GM20000 (cell line): ENCODE measurements at regions not wholly inside any gene's neighbourhood (a gene's known extent, or its start where the extent isn't known, plus 50 kb on each side); places are given as distances from the start of the nearest gene placed in this dataset.

ENCODE experiments used
- DNase-seq: peaks from one replicate; pipeline ENCODE4 v3.0.0; 2012; ENCODE audit warnings: low spot score
- CTCF ChIP-seq: IDR thresholded peaks from 2 replicates; pipeline ENCODE4 v1.5.1; 2012; ENCODE audit warnings: mild to moderate bottlenecking, control low read depth; ENCODE audit errors: extremely low read depth, missing control alignments

GRCh38 chr11:116428638-116428975 is 344.2 kb downstream of the BUD13 start:
- DNase-seq: no peak
- TF ChIP-seq CTCF: no peak

DNA sequence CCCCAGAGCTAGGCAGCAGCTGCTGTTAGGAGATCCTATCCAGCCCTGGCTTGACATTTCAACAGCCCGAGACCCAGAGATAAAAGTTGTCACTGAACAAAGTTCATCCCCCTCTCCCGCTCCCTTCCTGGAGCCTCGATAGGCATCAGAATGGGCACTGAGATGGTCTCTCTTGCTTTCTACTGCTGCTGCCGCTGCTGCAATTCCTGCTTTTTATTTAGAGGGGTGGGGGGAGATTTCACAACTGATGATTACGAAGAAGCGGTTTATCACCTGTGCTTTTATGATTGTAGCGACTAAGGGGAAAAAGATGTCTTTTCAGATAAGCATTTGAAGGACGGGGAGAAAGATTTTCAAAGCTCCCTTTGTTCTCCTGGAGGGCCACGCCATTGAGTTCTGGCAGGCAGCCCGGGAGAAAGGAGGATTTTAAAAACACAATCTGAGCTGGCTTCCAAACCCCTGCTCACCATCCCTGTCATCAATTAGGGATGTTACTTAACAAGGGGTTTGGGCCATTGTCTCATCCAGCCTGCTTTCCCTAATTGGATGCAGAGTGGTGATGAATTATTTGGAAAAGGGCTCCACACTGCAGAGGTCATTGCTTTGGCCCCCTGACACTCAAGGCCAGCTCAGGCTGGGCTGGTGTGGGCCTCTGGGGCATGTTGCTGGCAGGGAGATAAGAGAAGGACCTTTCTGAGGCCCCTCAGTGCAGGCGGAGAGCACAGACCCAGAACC is 344.7 kb downstream of the BUD13 start:
- TF ChIP-seq CTCF: no peak
- no peak for DNase-seq

- TF ChIP-seq CTCF: no peak
- no peak for DNase-seq
These were observed 345.4 kb downstream of the BUD13 start for GRCh38 chr11:116427337-116427902.

DNA sequence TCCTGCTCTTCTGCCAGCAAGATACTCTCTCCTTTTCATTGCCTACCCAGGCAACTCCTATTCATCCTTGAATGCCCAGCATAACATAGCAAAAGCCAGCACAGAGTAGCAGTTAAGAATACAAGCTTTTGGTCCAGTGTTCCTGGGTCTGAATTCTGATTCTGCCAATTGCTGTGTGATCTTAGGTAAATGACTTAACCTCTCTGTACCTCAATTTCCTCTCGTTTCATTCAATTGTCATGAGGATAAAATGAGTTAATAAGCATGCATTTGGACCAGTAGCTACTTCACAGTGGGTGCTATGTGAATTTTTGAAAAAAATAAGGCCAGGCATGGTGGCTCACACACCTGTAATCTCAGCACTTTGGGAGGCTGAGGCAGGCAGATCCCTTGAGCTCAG is 346.0 kb downstream of the BUD13 start:
- no peak for DNase-seq
- TF ChIP-seq CTCF: no peak

DNA sequence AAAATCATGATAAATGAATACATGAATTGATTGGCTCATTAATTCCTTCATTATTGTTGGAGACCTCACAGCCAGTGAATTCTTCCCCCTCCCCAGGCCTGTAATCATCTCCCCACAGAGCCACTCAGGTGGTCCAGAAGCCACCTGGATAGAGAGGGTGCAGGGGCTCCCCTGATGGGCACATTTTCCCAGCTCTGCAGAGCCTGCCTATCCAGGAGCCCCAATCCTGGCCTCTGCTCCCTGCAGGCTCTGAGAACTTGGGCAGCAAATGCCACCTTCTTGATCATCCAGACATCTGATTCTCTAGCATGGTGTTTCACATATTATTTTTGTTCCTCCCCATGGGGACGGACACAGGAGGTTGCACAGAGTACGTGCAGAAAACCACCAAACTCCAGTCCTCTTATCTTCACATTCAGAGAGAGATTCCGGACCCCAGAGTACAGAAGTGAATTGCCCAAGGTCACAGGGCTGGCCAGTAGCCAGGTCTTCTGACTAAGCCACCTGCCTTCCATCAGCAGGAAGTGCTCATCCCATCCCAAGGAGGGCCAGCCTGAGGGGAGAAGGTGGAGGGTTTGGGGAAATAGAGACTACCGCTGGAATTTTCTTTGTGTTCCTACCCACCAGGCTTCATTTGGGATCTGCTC is 348.0 kb downstream of the BUD13 start:
- TF ChIP-seq CTCF: no peak

DNA sequence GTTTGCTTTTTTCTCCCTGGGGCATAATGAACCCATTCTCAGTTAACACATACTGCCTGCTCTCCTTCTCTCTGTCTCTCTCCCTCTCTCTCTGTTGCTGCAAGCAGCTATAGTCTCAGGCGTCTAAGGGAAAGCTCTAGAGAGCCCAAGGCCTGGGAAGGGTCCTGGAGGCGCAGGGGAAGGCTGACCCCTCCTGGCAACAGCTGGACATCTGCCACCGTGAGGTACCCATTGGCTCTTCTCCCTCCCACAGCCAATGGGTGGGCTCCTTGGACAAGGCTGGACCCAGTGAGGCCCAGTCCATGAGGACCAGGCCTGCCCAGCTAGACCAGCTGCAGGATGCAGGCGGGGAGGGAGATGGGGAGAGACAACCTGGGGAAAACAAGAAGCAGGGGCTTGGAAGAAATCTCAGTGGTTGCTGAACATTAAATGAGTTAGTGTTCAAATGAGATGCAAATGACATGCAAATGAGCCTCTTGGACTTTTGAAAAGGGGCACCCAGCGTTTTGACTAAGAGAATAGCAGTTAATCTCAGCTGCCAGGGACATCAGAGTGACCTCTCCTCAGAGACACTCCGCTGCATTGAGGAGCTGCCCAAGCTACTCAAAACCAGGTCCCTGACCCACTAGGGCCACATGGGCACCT is 349.7 kb downstream of the BUD13 start:
- no peak for TF ChIP-seq CTCF

More for the DNA sequence above, 348.0 kb downstream of the BUD13 start:
- DNase-seq: no peak

DNA sequence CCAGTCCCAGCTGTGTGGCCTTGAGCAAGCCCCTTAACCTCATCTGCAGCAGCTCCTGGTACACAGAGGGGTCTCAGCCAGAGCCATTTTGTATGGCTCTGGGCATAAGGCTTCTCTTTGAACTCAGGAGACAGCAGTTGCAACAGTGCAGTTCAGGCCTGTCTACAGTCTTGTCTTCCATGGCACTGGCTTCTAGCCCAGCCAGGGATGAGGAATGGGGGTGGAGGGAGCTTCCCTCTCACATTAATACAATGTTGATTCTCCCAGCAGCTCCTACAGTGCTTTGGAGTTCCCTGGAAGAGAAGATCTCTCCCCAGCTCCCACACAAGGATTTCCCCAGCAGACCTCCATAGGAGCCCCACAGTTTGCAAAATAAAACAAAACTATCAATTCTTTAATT is 350.2 kb downstream of the BUD13 start:
- TF ChIP-seq CTCF: no peak
- no peak for DNase-seq

More for the DNA sequence above, 349.7 kb downstream of the BUD13 start:
- no peak for DNase-seq
